Neural cell (in vitro differentiated cells): ENCODE measurements at regions not wholly inside any gene's neighbourhood (a gene's known extent, or its start where the extent isn't known, plus 50 kb on each side); places are given as distances from the start of the nearest gene placed in this dataset.

ENCODE experiments used
- H2AFZ ChIP-seq: fragments of 200-600, 300-800 bp; sonication (generic), shearing (Covaris generic); 2 replicates; pipeline ENCODE4 v1.6.0; 2014; ENCODE audit warnings: low read depth, mild to moderate bottlenecking, antibody characterized with exemption, low read length, moderate library complexity
- H3F3A ChIP-seq: fragments of 200-600 bp; shearing (Covaris generic); 2 replicates; pipeline ENCODE4 v1.6.1; 2016; ENCODE audit warnings: mild to moderate bottlenecking, moderate library complexity, mixed read lengths, antibody characterized with exemption, low read length; ENCODE audit not compliant: insufficient read depth, poor library complexity, severe bottlenecking
- H3K27ac ChIP-seq: fragments of 200-600, 300-800 bp; sonication (generic), shearing (Covaris generic); 2 replicates; pipeline ENCODE4 v1.5.1; 2014; ENCODE audit warnings: mild to moderate bottlenecking, low read length, moderate library complexity
- H3K27me3 ChIP-seq: fragments of 300-800, 200-600 bp; sonication (generic), shearing (Covaris generic); 2 replicates; pipeline ENCODE4 v1.6.0; 2014; ENCODE audit warnings: mild to moderate bottlenecking, low read depth, low read length, moderate library complexity; ENCODE audit not compliant: insufficient read depth
- H3K36me3 ChIP-seq: fragments of 300-800, 200-600 bp; sonication (generic), shearing (Covaris generic); 2 replicates; pipeline ENCODE4 v1.5.1; 2014; ENCODE audit warnings: mild to moderate bottlenecking, antibody characterized with exemption, low read length, moderate library complexity; ENCODE audit not compliant: insufficient read depth
- H3K4me2 ChIP-seq: fragments of 300-800, 200-600 bp; sonication (generic), shearing (Covaris generic); 2 replicates; pipeline ENCODE4 v1.6.0; 2014; ENCODE audit warnings: mild to moderate bottlenecking, low read length
- H3K4me3 ChIP-seq: fragments of 300-800, 200-600 bp; sonication (generic), shearing (Covaris generic); 2 replicates; pipeline ENCODE4 v1.5.1; 2014; ENCODE audit warnings: mild to moderate bottlenecking, low read length, moderate library complexity
- H3K79me2 ChIP-seq: fragments of 200-600 bp; shearing (Covaris generic); replicated peaks from 2 replicates; pipeline ENCODE4 v1.6.0; 2014; ENCODE audit warnings: mild to moderate bottlenecking, low read length, moderate library complexity; ENCODE audit not compliant: insufficient read depth
- H3K9ac ChIP-seq: fragments of 300-800, 200-600 bp; sonication (generic), shearing (Covaris generic); 2 replicates; pipeline ENCODE4 v1.6.1; 2016; ENCODE audit warnings: mild to moderate bottlenecking, low read length, mixed read lengths
- H3K9me2 ChIP-seq: fragments of 200-600 bp; shearing (Covaris generic); 2 replicates; pipeline ENCODE4 v1.6.1; 2016; ENCODE audit warnings: mild to moderate bottlenecking, low read length, mixed read lengths; ENCODE audit not compliant: insufficient read depth
- H3K9me3 ChIP-seq: fragments of 200-600, 300-800 bp; sonication (generic), shearing (Covaris generic); 2 replicates; pipeline ENCODE4 v1.6.1; 2016; ENCODE audit warnings: mild to moderate bottlenecking, mixed run types, low read length, moderate library complexity, mixed read lengths
- H4K20me1 ChIP-seq: fragments of 200-600 bp; shearing (Covaris generic); 2 replicates; pipeline ENCODE4 v1.6.1; 2016; ENCODE audit warnings: mild to moderate bottlenecking, mixed run types; ENCODE audit not compliant: insufficient read depth
- CTCF ChIP-seq: fragments of 450-650 bp; IDR thresholded peaks from 2 replicates; pipeline ENCODE4 v1.5.1; 2014; ENCODE audit warnings: antibody characterized with exemption, mild to moderate bottlenecking, moderate library complexity; ENCODE audit not compliant: poor library complexity, severe bottlenecking
- EP300 ChIP-seq: fragments of 450-650 bp; conservative IDR thresholded peaks from 2 replicates; pipeline ENCODE4 v1.6.1; 2014; ENCODE audit warnings: antibody characterized with exemption, mild to moderate bottlenecking, moderate library complexity; ENCODE audit not compliant: poor library complexity, severe bottlenecking
- EZH2 ChIP-seq: fragments of 200-600, 300-800 bp; shearing (Covaris generic), sonication (generic); IDR thresholded peaks from 2 replicates; pipeline ENCODE4 v1.6.1; 2014; ENCODE audit warnings: antibody characterized with exemption, low read length, borderline replicate concordance, mild to moderate bottlenecking; ENCODE audit not compliant: insufficient read depth, poor library complexity, severe bottlenecking
- MXI1 ChIP-seq: fragments of 450-650 bp; conservative IDR thresholded peaks from 2 replicates; pipeline ENCODE4 v1.6.1; 2014; ENCODE audit warnings: antibody characterized with exemption, mild to moderate bottlenecking; ENCODE audit not compliant: poor library complexity, severe bottlenecking
- POLR2AphosphoS5 ChIP-seq: IDR thresholded peaks from 2 replicates; pipeline ENCODE4 v1.6.1; 2012
- RAD21 ChIP-seq: fragments of 450-650 bp; conservative IDR thresholded peaks from 2 replicates; pipeline ENCODE4 v1.6.1; 2014; ENCODE audit warnings: antibody characterized with exemption, mild to moderate bottlenecking, moderate library complexity
- REST ChIP-seq: IDR thresholded peaks from 2 replicates; pipeline ENCODE4 v1.6.1; 2012; ENCODE audit warnings: borderline replicate concordance
- SMC3 ChIP-seq: fragments of 450-650 bp; conservative IDR thresholded peaks from 2 replicates; pipeline ENCODE4 v1.6.1; 2014; ENCODE audit warnings: antibody characterized with exemption, mild to moderate bottlenecking, moderate library complexity; ENCODE audit not compliant: poor library complexity
- TAF1 ChIP-seq: IDR thresholded peaks from 2 replicates; pipeline ENCODE4 v1.6.1; 2012; ENCODE audit warnings: low read depth

- Histone ChIP-seq H3F3A (no peaks in the 10 kb centered on the region), H3K9me3 (no peaks in the 10 kb centered on the region), H3K4me3 (no peak overlapping the region), H3K79me2 (no peaks in the 10 kb centered on the region), H3K9ac (no peak overlapping the region), H2AFZ (no peak overlapping the region), H3K27me3 (no peaks in the 10 kb centered on the region), H3K4me2 (no peak overlapping the region), H3K36me3 (no peaks in the 10 kb centered on the region), H3K27ac (no peak overlapping the region), H3K9me2 (no peaks in the 10 kb centered on the region), H4K20me1 (no peaks in the 10 kb centered on the region)
- TF ChIP-seq TAF1 (no peak), SMC3 (no peak), MXI1 (no peak), REST (no peak), EZH2 (no peak), CTCF (no peak), EP300 (no peak), RAD21 (no peak), POLR2AphosphoS5 (no peak)
Measured at GRCh38 chr2:193101591-193101990, 906.9 kb upstream of the TMEFF2 start.

GRCh38 chr2:193088026-193088425, 893.3 kb upstream of the TMEFF2 start:
- H3K4me3 ChIP-seq, result no peak overlapping the region
- TF ChIP-seq EP300, result no peak
- no peak for TF ChIP-seq POLR2AphosphoS5
- TF ChIP-seq RAD21, result no peak
- TF ChIP-seq EZH2, result no peak
- no peak for TF ChIP-seq CTCF
- TF ChIP-seq TAF1, result no peak
- TF ChIP-seq SMC3, result no peak
- no peak for TF ChIP-seq REST
- no peak for TF ChIP-seq MXI1
- no peak overlapping the region for H3K9ac ChIP-seq
- no peaks in the 10 kb centered on the region for H3K9me2 ChIP-seq
- no peak overlapping the region for H3K27ac ChIP-seq
- no peaks in the 10 kb centered on the region for H3K27me3 ChIP-seq
- no peaks in the 10 kb centered on the region for H3K9me3 ChIP-seq
- no peaks in the 10 kb centered on the region for H4K20me1 ChIP-seq
- H3K4me2 ChIP-seq, result no peak overlapping the region
- H3F3A ChIP-seq, result no peaks in the 10 kb centered on the region
- H2AFZ ChIP-seq, result no peak overlapping the region
- no peaks in the 10 kb centered on the region for H3K79me2 ChIP-seq
- H3K36me3 ChIP-seq, result no peaks in the 10 kb centered on the region
